ENCODE measurements at regions not wholly inside any gene's neighbourhood (a gene's known extent, or its start where the extent isn't known, plus 50 kb on each side); places are given as distances from the start of the nearest gene placed in this dataset.

DNA sequence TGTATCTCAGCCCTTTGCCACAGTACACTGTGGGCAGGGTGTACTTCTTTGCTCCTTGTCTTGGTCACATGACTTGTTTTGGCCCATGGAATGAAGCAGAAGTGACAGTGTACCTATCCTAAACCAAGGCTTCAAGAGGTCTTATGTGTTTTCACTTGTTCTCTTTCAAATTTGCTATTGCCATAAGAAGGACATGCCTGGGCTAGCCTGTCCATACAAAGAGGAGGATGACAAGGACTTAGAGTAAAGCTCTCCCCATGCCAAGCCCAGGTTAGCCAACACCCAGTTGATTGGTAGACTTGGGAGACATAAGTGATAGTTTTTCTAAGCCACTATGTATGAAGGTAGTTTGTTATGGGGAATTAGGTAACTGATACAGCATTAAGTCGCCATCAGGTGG, 141.1 kb upstream of the MID1 start:
- H3K27me3 ChIP-seq (replicated peaks in 1 of 2; ENCODE audit: control insufficient read depth in 2 of 2, insufficient read depth in 2 of 2, low read length in 1 of 2), result no peaks in the 10 kb centered on the region; a peak in 1 of 4 replicates
- H3K9me3 ChIP-seq (replicated peaks; ENCODE audit: control insufficient read depth, insufficient read depth, low read length), result no peaks in the 10 kb centered on the region
- no peak for TF ChIP-seq MXI1 (IDR thresholded peaks at IDR 0.05; ENCODE audit: low read depth, low read length)
- no peak for TF ChIP-seq SUZ12 (IDR thresholded peaks at IDR 0.05; ENCODE audit: unreplicated experiment)
- TF ChIP-seq FOXM1 (IDR thresholded peaks at IDR 0.05; ENCODE audit: low read depth, low read length), result no peak
- TF ChIP-seq SMARCA5 (IDR thresholded peaks at IDR 0.05), result no peak
- TF ChIP-seq BACH1 (IDR thresholded peaks at IDR 0.05; ENCODE audit: borderline replicate concordance), result no peak
- intact Hi-C loops (cut with micrococcal nuclease; ENCODE audit: unreplicated experiment), result no loop called here
- H2AFZ ChIP-seq (ENCODE audit: control insufficient read depth, low read depth, low read length), result no peak overlapping the region
- in situ Hi-C loops (cut with MboI), result no loop called here
- H3K4me1 ChIP-seq (ENCODE audit: control insufficient read depth, insufficient read depth, low read length), result no peaks in the 10 kb centered on the region
- ChIA-PET POLR2A (no interaction called here), CTCF (interaction anchor here (1.8 kb wide), 1 partner anchor 8 kb away, joined by 8 read pairs; no protein-coding TSS in a partner anchor), RAD21 (ENCODE audit: unreplicated experiment) (no interaction called here), SMC1A (ENCODE audit: uncharacterized antibody, unreplicated experiment) (no interaction called here)
- H3K79me2 ChIP-seq (ENCODE audit: control insufficient read depth, insufficient read depth, low read length), result no peaks in the 10 kb centered on the region
- WGBS (ENCODE audit: insufficient coverage, insufficient replicate concordance, low lambda C conversion rate, missing lambda C conversion rate), result 13% methylated on average over 1 of the region's 1 CpG
- DNase-seq (ENCODE audit: low read depth, low spot score) (no peak), FAIRE-seq (no peak), ATAC-seq (no peak)
- H3K27ac ChIP-seq (ENCODE audit: control insufficient read depth, insufficient read depth), result no peak overlapping the region
- no TSS peak for BruUV-seq (replicated peaks)
- no peaks in the 10 kb centered on the region for H4K20me1 ChIP-seq (ENCODE audit: control insufficient read depth, insufficient read depth)
- no peaks in the 10 kb centered on the region for H3K36me3 ChIP-seq (ENCODE audit: control insufficient read depth in 2 of 2, insufficient read depth in 2 of 2, low read length in 1 of 2)
- H3K4me3 ChIP-seq, result no peak overlapping the region
- no peak overlapping the region for H3K4me2 ChIP-seq (ENCODE audit: control insufficient read depth, insufficient read depth)
- no peak overlapping the region for H3K9ac ChIP-seq (ENCODE audit: control insufficient read depth, insufficient read depth, low read length)

DNA sequence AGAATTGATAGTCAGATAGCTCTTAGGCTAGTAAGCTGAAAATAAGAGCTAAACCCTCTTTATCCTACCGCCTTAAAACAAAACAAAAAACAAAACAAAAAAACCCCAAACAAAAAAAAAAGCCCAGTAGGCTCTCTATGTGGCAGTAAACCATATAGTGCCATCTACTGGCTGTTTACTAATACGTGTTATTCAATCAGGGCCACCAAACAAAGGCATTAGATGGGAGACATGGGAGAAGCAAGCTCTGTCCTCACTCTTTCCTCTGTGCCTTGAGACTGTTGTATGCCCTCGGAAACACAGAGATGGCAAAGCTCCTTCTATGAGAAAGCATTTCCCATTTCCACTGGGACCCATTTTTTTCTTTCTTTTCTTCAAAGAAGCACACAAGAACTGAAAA, 148.8 kb upstream of the MID1 start:
- Histone ChIP-seq H3K9me3 (replicated peaks; ENCODE audit: control insufficient read depth, insufficient read depth, low read length) (no peaks in the 10 kb centered on the region), H3K4me1 (ENCODE audit: control insufficient read depth, insufficient read depth, low read length) (no peaks in the 10 kb centered on the region), H3K27ac (ENCODE audit: control insufficient read depth, insufficient read depth) (no peak overlapping the region), H3K79me2 (ENCODE audit: control insufficient read depth, insufficient read depth, low read length) (no peaks in the 10 kb centered on the region), H3K4me2 (ENCODE audit: control insufficient read depth, insufficient read depth) (no peak overlapping the region), H3K9ac (ENCODE audit: control insufficient read depth, insufficient read depth, low read length) (no peak overlapping the region), H3K27me3 (replicated peaks in 1 of 2; ENCODE audit: control insufficient read depth in 2 of 2, insufficient read depth in 2 of 2, low read length in 1 of 2) (no peaks in the 10 kb centered on the region), H4K20me1 (ENCODE audit: control insufficient read depth, insufficient read depth) (no peaks in the 10 kb centered on the region), H2AFZ (ENCODE audit: control insufficient read depth, low read depth, low read length) (no peak overlapping the region), H3K4me3 (no peak overlapping the region), H3K36me3 (ENCODE audit: control insufficient read depth in 2 of 2, insufficient read depth in 2 of 2, low read length in 1 of 2) (no peaks in the 10 kb centered on the region)
- 0% methylated on average over 3 of the region's 3 CpGs for WGBS (ENCODE audit: insufficient coverage, insufficient replicate concordance, low lambda C conversion rate, missing lambda C conversion rate)
- FAIRE-seq, result peak; percentile 74
- intact Hi-C loops (cut with micrococcal nuclease; ENCODE audit: unreplicated experiment) (loop anchor here (2.0 kb wide), 1 partner anchor 580 kb away; no protein-coding TSS in a partner anchor), in situ Hi-C loops (cut with MboI) (no loop called here)
- ChIA-PET RAD21 (ENCODE audit: unreplicated experiment) (interaction anchor here (2.5 kb wide), 1 partner anchor 580 kb away, joined by 15 read pairs; no protein-coding TSS in a partner anchor), POLR2A (interaction anchor here (0.6 kb wide), 1 partner anchor 13 kb away, joined by 3 read pairs; no protein-coding TSS in a partner anchor), SMC1A (ENCODE audit: uncharacterized antibody, unreplicated experiment) (interaction anchor here (0.6 to 1.5 kb wide), 9 partner anchors 11 to 579 kb away, joined by 3 to 9 read pairs (median 3); no protein-coding TSS in a partner anchor), CTCF (interaction anchor here (0.6 to 2.7 kb wide), 21 partner anchors 8 to 723 kb away, joined by 3 to 24 read pairs (median 3); no protein-coding TSS in a partner anchor)
- no TSS peak for BruUV-seq (replicated peaks)
- DNase-seq (ENCODE audit: low read depth, low spot score), result no peak
- ATAC-seq, result peak; percentile 90
- TF ChIP-seq, protein P1, sequence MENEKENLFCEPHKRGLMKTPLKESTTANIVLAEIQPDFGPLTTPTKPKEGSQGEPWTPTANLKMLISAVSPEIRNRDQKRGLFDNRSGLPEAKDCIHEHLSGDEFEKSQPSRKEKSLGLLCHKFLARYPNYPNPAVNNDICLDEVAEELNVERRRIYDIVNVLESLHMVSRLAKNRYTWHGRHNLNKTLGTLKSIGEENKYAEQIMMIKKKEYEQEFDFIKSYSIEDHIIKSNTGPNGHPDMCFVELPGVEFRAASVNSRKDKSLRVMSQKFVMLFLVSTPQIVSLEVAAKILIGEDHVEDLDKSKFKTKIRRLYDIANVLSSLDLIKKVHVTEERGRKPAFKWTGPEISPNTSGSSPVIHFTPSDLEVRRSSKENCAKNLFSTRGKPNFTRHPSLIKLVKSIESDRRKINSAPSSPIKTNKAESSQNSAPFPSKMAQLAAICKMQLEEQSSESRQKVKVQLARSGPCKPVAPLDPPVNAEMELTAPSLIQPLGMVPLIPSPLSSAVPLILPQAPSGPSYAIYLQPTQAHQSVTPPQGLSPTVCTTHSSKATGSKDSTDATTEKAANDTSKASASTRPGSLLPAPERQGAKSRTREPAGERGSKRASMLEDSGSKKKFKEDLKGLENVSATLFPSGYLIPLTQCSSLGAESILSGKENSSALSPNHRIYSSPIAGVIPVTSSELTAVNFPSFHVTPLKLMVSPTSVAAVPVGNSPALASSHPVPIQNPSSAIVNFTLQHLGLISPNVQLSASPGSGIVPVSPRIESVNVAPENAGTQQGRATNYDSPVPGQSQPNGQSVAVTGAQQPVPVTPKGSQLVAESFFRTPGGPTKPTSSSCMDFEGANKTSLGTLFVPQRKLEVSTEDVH (IDR thresholded peaks at IDR 0.05; ENCODE audit: low read depth, partially characterized antibody), result no peak
- TF ChIP-seq, protein P2, sequence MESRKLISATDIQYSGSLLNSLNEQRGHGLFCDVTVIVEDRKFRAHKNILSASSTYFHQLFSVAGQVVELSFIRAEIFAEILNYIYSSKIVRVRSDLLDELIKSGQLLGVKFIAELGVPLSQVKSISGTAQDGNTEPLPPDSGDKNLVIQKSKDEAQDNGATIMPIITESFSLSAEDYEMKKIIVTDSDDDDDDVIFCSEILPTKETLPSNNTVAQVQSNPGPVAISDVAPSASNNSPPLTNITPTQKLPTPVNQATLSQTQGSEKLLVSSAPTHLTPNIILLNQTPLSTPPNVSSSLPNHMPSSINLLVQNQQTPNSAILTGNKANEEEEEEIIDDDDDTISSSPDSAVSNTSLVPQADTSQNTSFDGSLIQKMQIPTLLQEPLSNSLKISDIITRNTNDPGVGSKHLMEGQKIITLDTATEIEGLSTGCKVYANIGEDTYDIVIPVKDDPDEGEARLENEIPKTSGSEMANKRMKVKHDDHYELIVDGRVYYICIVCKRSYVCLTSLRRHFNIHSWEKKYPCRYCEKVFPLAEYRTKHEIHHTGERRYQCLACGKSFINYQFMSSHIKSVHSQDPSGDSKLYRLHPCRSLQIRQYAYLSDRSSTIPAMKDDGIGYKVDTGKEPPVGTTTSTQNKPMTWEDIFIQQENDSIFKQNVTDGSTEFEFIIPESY (IDR thresholded peaks at IDR 0.05), result no peak
- TF ChIP-seq RAD21 (IDR thresholded peaks at IDR 0.05; ENCODE audit: insufficient read depth, low read depth, low read length) (peak; percentile 44), NR2C1 (IDR thresholded peaks at IDR 0.05) (no peak), ASH2L (IDR thresholded peaks at IDR 0.05; ENCODE audit: borderline replicate concordance, low read depth) (no peak)
- TF ChIP-seq, protein P3, sequence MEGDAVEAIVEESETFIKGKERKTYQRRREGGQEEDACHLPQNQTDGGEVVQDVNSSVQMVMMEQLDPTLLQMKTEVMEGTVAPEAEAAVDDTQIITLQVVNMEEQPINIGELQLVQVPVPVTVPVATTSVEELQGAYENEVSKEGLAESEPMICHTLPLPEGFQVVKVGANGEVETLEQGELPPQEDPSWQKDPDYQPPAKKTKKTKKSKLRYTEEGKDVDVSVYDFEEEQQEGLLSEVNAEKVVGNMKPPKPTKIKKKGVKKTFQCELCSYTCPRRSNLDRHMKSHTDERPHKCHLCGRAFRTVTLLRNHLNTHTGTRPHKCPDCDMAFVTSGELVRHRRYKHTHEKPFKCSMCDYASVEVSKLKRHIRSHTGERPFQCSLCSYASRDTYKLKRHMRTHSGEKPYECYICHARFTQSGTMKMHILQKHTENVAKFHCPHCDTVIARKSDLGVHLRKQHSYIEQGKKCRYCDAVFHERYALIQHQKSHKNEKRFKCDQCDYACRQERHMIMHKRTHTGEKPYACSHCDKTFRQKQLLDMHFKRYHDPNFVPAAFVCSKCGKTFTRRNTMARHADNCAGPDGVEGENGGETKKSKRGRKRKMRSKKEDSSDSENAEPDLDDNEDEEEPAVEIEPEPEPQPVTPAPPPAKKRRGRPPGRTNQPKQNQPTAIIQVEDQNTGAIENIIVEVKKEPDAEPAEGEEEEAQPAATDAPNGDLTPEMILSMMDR (IDR thresholded peaks at IDR 0.05 in 2 of 3, conservative IDR thresholded peaks at IDR 0.05 in 1 of 3; ENCODE audit: control insufficient read depth in 2 of 3, extremely low read depth in 1 of 3, insufficient read depth in 1 of 3, low read depth in 3 of 3, low read length in 3 of 3), result peak; percentile 55 to 56 (median 55)
